Keratinocyte (primary cell): ENCODE measurements at regions not wholly inside any gene's neighbourhood (a gene's known extent, or its start where the extent isn't known, plus 50 kb on each side); places are given as distances from the start of the nearest gene placed in this dataset.

Experiments used
- DNase-seq: peaks from one replicate; pipeline ENCODE4 v3.0.0-alpha.2; 2011; ENCODE audit warnings: low read depth, missing footprints, low spot score
- FAIRE-seq: peaks from 2 replicates; lab custom pipeline; 2011; peaks lifted over from hg19 to GRCh38; lab: Jason Lieb, UNC
- H2AFZ ChIP-seq: 2 replicates; pipeline ENCODE4 v1.6.0; 2012; ENCODE audit warnings: low read length, control low read depth, inconsistent platforms; ENCODE audit not compliant: control insufficient read depth
- H3K27ac ChIP-seq: 2 replicates; pipeline ENCODE4 v1.5.1; 2011; ENCODE audit warnings: low read length; ENCODE audit not compliant: control insufficient read depth, insufficient read depth
- H3K27me3 ChIP-seq: 3 replicates; pipeline ENCODE4 v1.6.0; 2011; ENCODE audit warnings: low read length; ENCODE audit not compliant: control insufficient read depth, insufficient read depth; ENCODE audit errors: extremely low read depth
- H3K36me3 ChIP-seq, 2 experiments: 2 replicates in 1 of 2; 3 replicates in 1 of 2; pipeline ENCODE4 v1.5.1; 2011; ENCODE audit warnings: low read length in 2 of 2, mild to moderate bottlenecking in 1 of 2; ENCODE audit not compliant: control insufficient read depth in 2 of 2, insufficient read depth in 2 of 2; ENCODE audit errors: extremely low read depth in 1 of 2
- H3K4me1 ChIP-seq: 3 replicates; pipeline ENCODE4 v1.5.1; 2011; ENCODE audit warnings: low read length; ENCODE audit not compliant: control insufficient read depth, insufficient read depth; ENCODE audit errors: extremely low read depth
- H3K4me2 ChIP-seq: 3 replicates; pipeline ENCODE4 v1.6.0; 2011; ENCODE audit warnings: low read depth, low read length; ENCODE audit not compliant: control insufficient read depth, insufficient read depth; ENCODE audit errors: extremely low read depth
- H3K4me3 ChIP-seq, 3 experiments: fragments of 200-600 bp in 1 of 3; sonication (generic) in 1 of 3; 2 replicates in 2 of 3; 3 replicates in 1 of 3; pipeline ENCODE4 v1.5.1; 2011 to 2016; ENCODE audit warnings: low read length in 3 of 3, mild to moderate bottlenecking in 3 of 3, control low read depth in 2 of 3, inconsistent platforms in 1 of 3, low read depth in 1 of 3, mixed read lengths in 1 of 3, mixed run types in 1 of 3, moderate library complexity in 1 of 3; ENCODE audit not compliant: control insufficient read depth in 2 of 3, insufficient read depth in 2 of 3; ENCODE audit errors: extremely low read depth in 1 of 3
- H3K79me2 ChIP-seq: 2 replicates; pipeline ENCODE4 v1.6.0; 2012; ENCODE audit warnings: low read length; ENCODE audit not compliant: control insufficient read depth, insufficient read depth
- H3K9ac ChIP-seq: 3 replicates; pipeline ENCODE4 v1.6.0; 2011; ENCODE audit warnings: low read length; ENCODE audit not compliant: control insufficient read depth, insufficient read depth; ENCODE audit errors: extremely low read depth
- H3K9me1 ChIP-seq: 3 replicates; pipeline ENCODE4 v1.6.0; 2011; ENCODE audit warnings: low read length; ENCODE audit not compliant: control insufficient read depth, insufficient read depth; ENCODE audit errors: extremely low read depth
- H3K9me3 ChIP-seq: 2 replicates; pipeline ENCODE4 v1.5.1; 2012; ENCODE audit warnings: low read depth, low read length; ENCODE audit not compliant: control insufficient read depth
- H4K20me1 ChIP-seq: 3 replicates; pipeline ENCODE4 v1.6.0; 2011; ENCODE audit warnings: low read length; ENCODE audit not compliant: control insufficient read depth, insufficient read depth; ENCODE audit errors: extremely low read depth
- EZH2 ChIP-seq: IDR thresholded peaks from one replicate; pipeline ENCODE4 v1.6.1; 2012; ENCODE audit warnings: inconsistent platforms, mild to moderate bottlenecking, low read length, moderate library complexity
- dilution Hi-C: fragments of 300-500 bp; cut with MboI; formaldehyde crosslinking; loops from one replicate; pipeline ENCODE4 v1.7.0; 2020; ENCODE audit warnings: low sequenced_read_pairs; ENCODE audit not compliant: extremely low pct_ligation_motif_present
- TF ChIP-seq, protein P1 (sequence below), 3 experiments: IDR thresholded peaks in 1 of 3; conservative IDR thresholded peaks in 1 of 3; optimal IDR thresholded peaks in 1 of 3; 2 replicates in 2 of 3; 3 replicates in 1 of 3; pipeline versions ENCODE3 to v1.5.1; 2011; ENCODE audit warnings: low read length in 3 of 3, mild to moderate bottlenecking in 3 of 3, moderate library complexity in 2 of 3, control low read depth in 1 of 3, inconsistent platforms in 1 of 3; ENCODE audit not compliant: insufficient read depth in 2 of 3; ENCODE audit errors: extremely low read depth in 1 of 3

DNA sequence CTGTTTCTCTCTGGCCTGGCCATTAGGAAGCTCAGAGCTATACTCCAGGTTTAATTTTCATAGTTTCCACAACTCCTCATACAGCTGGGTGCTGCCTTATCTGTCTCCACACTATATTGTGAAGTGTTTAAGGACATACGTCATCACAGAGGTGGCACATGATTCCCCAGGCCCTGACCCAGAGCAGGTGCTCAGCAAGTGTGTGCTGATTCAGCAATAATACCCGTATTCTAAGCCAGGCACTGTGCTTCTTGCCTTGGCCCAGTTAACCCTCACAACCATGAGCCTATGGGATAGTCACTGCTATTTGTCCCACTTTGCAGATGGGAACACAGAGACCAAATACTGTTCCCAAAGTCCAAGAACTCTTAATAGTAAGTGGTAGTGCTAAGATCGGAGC is 93.5 kb upstream of the SMIM23 start:
- DNase-seq (no peak), FAIRE-seq (no peak)
- TF ChIP-seq, protein P1, sequence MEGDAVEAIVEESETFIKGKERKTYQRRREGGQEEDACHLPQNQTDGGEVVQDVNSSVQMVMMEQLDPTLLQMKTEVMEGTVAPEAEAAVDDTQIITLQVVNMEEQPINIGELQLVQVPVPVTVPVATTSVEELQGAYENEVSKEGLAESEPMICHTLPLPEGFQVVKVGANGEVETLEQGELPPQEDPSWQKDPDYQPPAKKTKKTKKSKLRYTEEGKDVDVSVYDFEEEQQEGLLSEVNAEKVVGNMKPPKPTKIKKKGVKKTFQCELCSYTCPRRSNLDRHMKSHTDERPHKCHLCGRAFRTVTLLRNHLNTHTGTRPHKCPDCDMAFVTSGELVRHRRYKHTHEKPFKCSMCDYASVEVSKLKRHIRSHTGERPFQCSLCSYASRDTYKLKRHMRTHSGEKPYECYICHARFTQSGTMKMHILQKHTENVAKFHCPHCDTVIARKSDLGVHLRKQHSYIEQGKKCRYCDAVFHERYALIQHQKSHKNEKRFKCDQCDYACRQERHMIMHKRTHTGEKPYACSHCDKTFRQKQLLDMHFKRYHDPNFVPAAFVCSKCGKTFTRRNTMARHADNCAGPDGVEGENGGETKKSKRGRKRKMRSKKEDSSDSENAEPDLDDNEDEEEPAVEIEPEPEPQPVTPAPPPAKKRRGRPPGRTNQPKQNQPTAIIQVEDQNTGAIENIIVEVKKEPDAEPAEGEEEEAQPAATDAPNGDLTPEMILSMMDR (optimal IDR thresholded peaks at IDR 0.05 in 1 of 3, IDR thresholded peaks at IDR 0.05 in 1 of 3, conservative IDR thresholded peaks at IDR 0.05 in 1 of 3; ENCODE audit: extremely low read depth in 1 of 3, insufficient read depth in 2 of 3, low read length in 3 of 3), result no peak
- no peak for TF ChIP-seq EZH2
- H3K9me3 ChIP-seq, result no peaks in the 10 kb centered on the region
- no peaks in the 10 kb centered on the region for H3K36me3 ChIP-seq
- no peak overlapping the region for H3K4me2 ChIP-seq
- H4K20me1 ChIP-seq, result no peaks in the 10 kb centered on the region
- H3K9me1 ChIP-seq, result no peaks in the 10 kb centered on the region
- H3K4me3 ChIP-seq, result no peak overlapping the region
- no peak overlapping the region for H3K9ac ChIP-seq
- H3K4me1 ChIP-seq, result no peaks in the 10 kb centered on the region
- no peak overlapping the region for H2AFZ ChIP-seq
- no peaks in the 10 kb centered on the region for H3K27me3 ChIP-seq
- no peak overlapping the region for H3K27ac ChIP-seq
- dilution Hi-C loops, result no loop called here
- no peaks in the 10 kb centered on the region for H3K79me2 ChIP-seq

DNA sequence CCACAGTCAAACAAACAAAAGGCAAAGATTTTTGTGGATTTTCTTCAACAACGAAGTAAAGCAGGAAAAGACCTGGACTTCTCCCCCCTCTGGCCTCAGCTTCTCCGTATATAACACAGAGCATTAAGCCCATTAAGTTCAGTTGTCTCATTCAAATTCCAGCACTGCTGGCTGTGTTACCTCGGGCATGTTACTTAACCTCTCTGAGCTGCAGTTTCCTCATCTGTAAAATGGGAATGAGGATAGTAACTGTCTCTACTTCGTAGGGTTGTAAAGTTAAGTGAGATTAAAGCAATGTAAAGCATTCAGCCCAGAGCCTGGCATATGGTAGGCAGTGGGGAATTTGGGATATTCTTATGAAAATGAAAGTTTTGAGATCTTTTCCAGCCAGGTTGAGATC is 92.7 kb upstream of the SMIM23 start:
- no peak overlapping the region for H3K4me2 ChIP-seq
- no peaks in the 10 kb centered on the region for H3K4me1 ChIP-seq
- H4K20me1 ChIP-seq, result no peaks in the 10 kb centered on the region
- H2AFZ ChIP-seq, result no peak overlapping the region
- no peak overlapping the region for H3K27ac ChIP-seq
- H3K36me3 ChIP-seq, result no peaks in the 10 kb centered on the region
- no peaks in the 10 kb centered on the region for H3K79me2 ChIP-seq
- FAIRE-seq (no peak), DNase-seq (no peak)
- TF ChIP-seq EZH2, result no peak
- TF ChIP-seq, protein P1 (optimal IDR thresholded peaks at IDR 0.05 in 1 of 3, IDR thresholded peaks at IDR 0.05 in 1 of 3, conservative IDR thresholded peaks at IDR 0.05 in 1 of 3; ENCODE audit: extremely low read depth in 1 of 3, insufficient read depth in 2 of 3, low read length in 3 of 3), result no peak
- H3K9ac ChIP-seq, result no peak overlapping the region
- dilution Hi-C loops, result no loop called here
- no peak overlapping the region for H3K4me3 ChIP-seq
- no peaks in the 10 kb centered on the region for H3K9me3 ChIP-seq
- no peaks in the 10 kb centered on the region for H3K9me1 ChIP-seq
- peaks cover 4% of the 10 kb centered on the region for H3K27me3 ChIP-seq
